Transverse colon (tissue), 4 donors: ENCODE measurements at regions not wholly inside any gene's neighbourhood (a gene's known extent, or its start where the extent isn't known, plus 50 kb on each side); places are given as distances from the start of the nearest gene placed in this dataset.

ENCODE experiments used
- CTCF ChIP-seq, 5 experiments: fragments of 200-600 bp in 3 of 5; fragments of 450-650 bp in 2 of 5; sonication (generic) in 3 of 5; IDR thresholded peaks; 1 replicate in 2 of 5; 2 replicates in 3 of 5; pipeline ENCODE4 v1.5.1; 2016 to 2017; ENCODE audit warnings: antibody characterized with exemption in 5 of 5, inconsistent platforms in 3 of 5, mild to moderate bottlenecking in 2 of 5, moderate library complexity in 1 of 5
- EP300 ChIP-seq: sonication (generic); formaldehyde crosslinking; IDR thresholded peaks from one replicate; pipeline ENCODE4 v1.6.1; 2017; ENCODE audit warnings: antibody characterized with exemption, low read depth
- POLR2AphosphoS5 ChIP-seq, 3 donors: sonication (generic); formaldehyde crosslinking; IDR thresholded peaks; one replicate each; pipeline ENCODE4 v1.6.1; 2016; ENCODE audit warnings: antibody characterized with exemption in 3 of 3

GRCh38 chr2:157075924-157076323 lies 181.6 kb upstream of the GALNT5 start:
- TF ChIP-seq CTCF (IDR thresholded peaks at IDR 0.05), result no peak
- TF ChIP-seq EP300, result no peak
- no peak for TF ChIP-seq POLR2AphosphoS5 (IDR thresholded peaks at IDR 0.05)
